ENCODE measurements at regions not wholly inside any gene's neighbourhood (a gene's known extent, or its start where the extent isn't known, plus 50 kb on each side); places are given as distances from the start of the nearest gene placed in this dataset.

DNA sequence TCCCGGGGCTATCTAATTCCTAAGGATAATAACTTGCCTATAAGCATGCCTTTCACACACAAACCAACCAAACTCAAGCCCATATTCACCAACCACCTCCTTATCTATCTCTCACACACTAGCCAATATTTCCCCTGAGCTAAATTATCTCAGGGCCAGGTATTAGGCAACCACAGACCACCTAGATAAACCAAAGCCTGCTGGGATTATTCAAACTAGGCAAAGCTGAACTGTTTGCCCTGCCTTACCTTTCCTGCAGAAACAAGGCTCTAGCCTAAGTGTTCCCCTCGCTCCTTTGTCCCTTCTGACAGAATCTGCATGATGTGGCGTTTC, 114.7 kb upstream of the EEA1 start:
- TF ChIP-seq POLR2A (IDR thresholded peaks at IDR 0.05) = no peak
- TF ChIP-seq, protein P1, sequence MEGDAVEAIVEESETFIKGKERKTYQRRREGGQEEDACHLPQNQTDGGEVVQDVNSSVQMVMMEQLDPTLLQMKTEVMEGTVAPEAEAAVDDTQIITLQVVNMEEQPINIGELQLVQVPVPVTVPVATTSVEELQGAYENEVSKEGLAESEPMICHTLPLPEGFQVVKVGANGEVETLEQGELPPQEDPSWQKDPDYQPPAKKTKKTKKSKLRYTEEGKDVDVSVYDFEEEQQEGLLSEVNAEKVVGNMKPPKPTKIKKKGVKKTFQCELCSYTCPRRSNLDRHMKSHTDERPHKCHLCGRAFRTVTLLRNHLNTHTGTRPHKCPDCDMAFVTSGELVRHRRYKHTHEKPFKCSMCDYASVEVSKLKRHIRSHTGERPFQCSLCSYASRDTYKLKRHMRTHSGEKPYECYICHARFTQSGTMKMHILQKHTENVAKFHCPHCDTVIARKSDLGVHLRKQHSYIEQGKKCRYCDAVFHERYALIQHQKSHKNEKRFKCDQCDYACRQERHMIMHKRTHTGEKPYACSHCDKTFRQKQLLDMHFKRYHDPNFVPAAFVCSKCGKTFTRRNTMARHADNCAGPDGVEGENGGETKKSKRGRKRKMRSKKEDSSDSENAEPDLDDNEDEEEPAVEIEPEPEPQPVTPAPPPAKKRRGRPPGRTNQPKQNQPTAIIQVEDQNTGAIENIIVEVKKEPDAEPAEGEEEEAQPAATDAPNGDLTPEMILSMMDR (IDR thresholded peaks at IDR 0.05) = no peak
- no peak for TF ChIP-seq EP300 (IDR thresholded peaks at IDR 0.05)

All from ovary (tissue), 3 donors.